ENCODE measurements at regions not wholly inside any gene's neighbourhood (a gene's known extent, or its start where the extent isn't known, plus 50 kb on each side); places are given as distances from the start of the nearest gene placed in this dataset.

DNA sequence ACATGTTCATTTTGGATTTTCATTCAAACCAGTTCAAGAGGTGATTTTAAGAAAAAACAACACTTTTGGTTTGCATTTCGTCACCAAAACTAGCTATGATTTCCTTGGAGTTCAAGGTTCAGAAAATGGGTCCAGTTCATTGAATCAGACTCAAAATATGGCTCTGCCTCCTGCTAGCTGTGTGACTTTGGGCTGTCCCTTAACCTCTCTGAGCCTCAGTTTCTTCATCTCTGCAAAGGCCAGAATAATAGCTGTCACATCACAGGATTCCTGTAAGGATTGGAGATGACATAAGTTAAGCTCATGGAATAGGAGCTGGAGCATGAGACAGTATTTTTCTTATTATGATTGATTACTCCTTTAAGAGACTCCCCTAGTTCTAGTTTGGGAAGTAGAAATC, 147.8 kb upstream of the SMIM23 start:
- no peak for DNase-seq (ENCODE audit: low spot score)
- ChIA-PET CTCF (no interaction called here), POLR2A (ENCODE audit: low non-redundant PET) (no interaction called here)
- Histone ChIP-seq H3K9me3 (ENCODE audit: low read depth, low read length, poor library complexity, severe bottlenecking) (no peaks in the 10 kb centered on the region), H3K4me3 (ENCODE audit: low read depth, low read length, poor library complexity, severe bottlenecking) (no peak overlapping the region), H3K36me3 (ENCODE audit: insufficient read depth, low read length, poor library complexity, severe bottlenecking) (no peaks in the 10 kb centered on the region), H3K4me1 (ENCODE audit: insufficient read depth, low read length, poor library complexity, severe bottlenecking) (no peaks in the 10 kb centered on the region), H3K27me3 (replicated peaks; ENCODE audit: insufficient read depth, low read depth, low read length, poor library complexity) (no peaks in the 10 kb centered on the region), H3K27ac (ENCODE audit: low read depth, low read length, poor library complexity, severe bottlenecking) (no peak overlapping the region)
- intact Hi-C loops (cut with micrococcal nuclease; ENCODE audit: unreplicated experiment) = loop anchor here (10.0 kb wide), 2 partner anchors 217 to 407 kb away; no protein-coding TSS in a partner anchor
- BruUV-seq (replicated peaks) = no TSS peak
- no peak for TF ChIP-seq EZH2 (IDR thresholded peaks at IDR 0.05; ENCODE audit: borderline replicate concordance, low read depth, low read length, poor library complexity, severe bottlenecking)
- TF ChIP-seq CTCF (conservative IDR thresholded peaks at IDR 0.05; ENCODE audit: low read depth, low read length) = no peak

- BruUV-seq (replicated peaks) = no TSS peak
- ChIA-PET POLR2A (ENCODE audit: low non-redundant PET) (no interaction called here), CTCF (no interaction called here)
- no peaks in the 10 kb centered on the region for H3K9me3 ChIP-seq (ENCODE audit: low read depth, low read length, poor library complexity, severe bottlenecking)
- no peaks in the 10 kb centered on the region for H3K27me3 ChIP-seq (replicated peaks; ENCODE audit: insufficient read depth, low read depth, low read length, poor library complexity)
- H3K4me3 ChIP-seq (ENCODE audit: low read depth, low read length, poor library complexity, severe bottlenecking) = no peak overlapping the region
- H3K36me3 ChIP-seq (ENCODE audit: insufficient read depth, low read length, poor library complexity, severe bottlenecking) = no peaks in the 10 kb centered on the region
- intact Hi-C loops (cut with micrococcal nuclease; ENCODE audit: unreplicated experiment) = loop anchor here (10.0 kb wide), 2 partner anchors 216 to 406 kb away; no protein-coding TSS in a partner anchor
- no peak for DNase-seq (ENCODE audit: low spot score)
- H3K4me1 ChIP-seq (ENCODE audit: insufficient read depth, low read length, poor library complexity, severe bottlenecking) = no peaks in the 10 kb centered on the region
- TF ChIP-seq CTCF (conservative IDR thresholded peaks at IDR 0.05; ENCODE audit: low read depth, low read length) = no peak
- no peak for TF ChIP-seq EZH2 (IDR thresholded peaks at IDR 0.05; ENCODE audit: borderline replicate concordance, low read depth, low read length, poor library complexity, severe bottlenecking)
- no peak overlapping the region for H3K27ac ChIP-seq (ENCODE audit: low read depth, low read length, poor library complexity, severe bottlenecking)
Measured at GRCh38 chr5:171639205-171639621, 146.4 kb upstream of the SMIM23 start.

DNA sequence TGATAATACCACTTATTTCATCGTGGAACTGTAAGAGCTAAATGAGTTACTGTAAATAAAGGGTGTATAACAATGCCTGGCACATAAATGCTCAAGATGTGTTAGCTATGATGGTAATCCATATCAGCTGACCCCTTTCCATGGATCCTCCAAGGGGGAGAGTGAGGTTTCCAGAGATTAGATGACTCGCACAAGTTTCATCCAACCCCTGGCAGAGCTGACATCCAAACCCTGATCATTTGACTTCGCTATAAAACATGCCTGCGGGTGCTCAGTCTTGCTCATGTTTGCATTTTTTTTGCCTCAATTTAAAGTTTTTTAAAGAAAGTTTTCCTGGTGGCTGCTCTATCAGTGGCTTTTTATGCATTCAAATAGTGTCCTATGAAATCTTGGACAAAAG, 145.7 kb upstream of the SMIM23 start:
- H3K36me3 ChIP-seq (ENCODE audit: insufficient read depth, low read length, poor library complexity, severe bottlenecking) = no peaks in the 10 kb centered on the region

More for the DNA sequence above, 145.7 kb upstream of the SMIM23 start:
- ChIA-PET CTCF (no interaction called here), POLR2A (ENCODE audit: low non-redundant PET) (interaction anchor here (0.7 kb wide), 1 partner anchor 58 kb away, joined by 3 read pairs; no protein-coding TSS in a partner anchor)
- intact Hi-C loops (cut with micrococcal nuclease; ENCODE audit: unreplicated experiment) = loop anchor here (10.0 kb wide), 2 partner anchors 215 to 405 kb away; no protein-coding TSS in a partner anchor
- no peak for DNase-seq (ENCODE audit: low spot score)
- Histone ChIP-seq H3K27ac (ENCODE audit: low read depth, low read length, poor library complexity, severe bottlenecking) (no peak overlapping the region), H3K4me1 (ENCODE audit: insufficient read depth, low read length, poor library complexity, severe bottlenecking) (no peaks in the 10 kb centered on the region), H3K27me3 (replicated peaks; ENCODE audit: insufficient read depth, low read depth, low read length, poor library complexity) (no peaks in the 10 kb centered on the region), H3K4me3 (ENCODE audit: low read depth, low read length, poor library complexity, severe bottlenecking) (no peak overlapping the region), H3K9me3 (ENCODE audit: low read depth, low read length, poor library complexity, severe bottlenecking) (no peaks in the 10 kb centered on the region)
- TF ChIP-seq CTCF (conservative IDR thresholded peaks at IDR 0.05; ENCODE audit: low read depth, low read length) (no peak), EZH2 (IDR thresholded peaks at IDR 0.05; ENCODE audit: borderline replicate concordance, low read depth, low read length, poor library complexity, severe bottlenecking) (no peak)
- BruUV-seq (replicated peaks) = no TSS peak

Data from A673 (cell line).